ENCODE measurements at regions not wholly inside any gene's neighbourhood (a gene's known extent, or its start where the extent isn't known, plus 50 kb on each side); places are given as distances from the start of the nearest gene placed in this dataset.

DNA sequence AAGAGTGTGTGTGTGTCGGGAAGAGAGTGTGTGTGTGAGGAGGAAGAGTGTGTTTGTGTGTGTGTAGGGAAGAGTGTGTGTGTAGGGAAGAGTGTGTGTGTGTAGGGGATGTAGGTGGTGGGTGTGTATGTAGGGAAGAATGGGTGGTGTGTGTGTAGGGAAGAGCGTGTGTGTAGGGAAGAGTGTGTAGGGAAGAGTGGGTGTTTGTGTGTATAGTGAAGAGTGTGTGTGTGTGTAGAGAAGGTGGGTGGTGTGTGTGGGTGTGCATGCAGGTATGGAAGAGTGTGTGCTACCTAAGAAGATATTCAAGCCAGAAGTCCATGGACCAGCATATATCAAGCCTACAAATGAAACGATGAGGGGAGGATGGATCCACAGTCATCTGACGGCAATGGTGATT lies 265.8 kb downstream of the FGF9 start:
- no peaks in the 10 kb centered on the region for H3K4me1 ChIP-seq (ENCODE audit: control insufficient read depth, extremely low read depth, insufficient read depth, low read length)
- DNase-seq (ENCODE audit: low read depth, low spot score) (no peak), FAIRE-seq (no peak)
- dilution Hi-C loops (cut with MboI; ENCODE audit: extremely low pct_ligation_motif_present, low sequenced_read_pairs) (no loop called here), intact Hi-C loops (cut with micrococcal nuclease) (no loop called here)
- no peak overlapping the region for H2AFZ ChIP-seq (ENCODE audit: low read depth, low read length)
- peaks cover 7% of the 10 kb centered on the region for H3K9me3 ChIP-seq (replicated peaks; ENCODE audit: control insufficient read depth, insufficient read depth, low read length)
- no peak for TF ChIP-seq POLR2AphosphoS5 (IDR thresholded peaks at IDR 0.05; ENCODE audit: insufficient read depth, low read depth, low read length)
- no peak for TF ChIP-seq EZH2 (IDR thresholded peaks at IDR 0.05; ENCODE audit: borderline replicate concordance, low read depth, low read length, severe bottlenecking)
- no peak for TF ChIP-seq POLR2A (IDR thresholded peaks at IDR 0.05; ENCODE audit: low read depth, low read length)
- TF ChIP-seq GATA2 (IDR thresholded peaks at IDR 0.05; ENCODE audit: insufficient read depth, insufficient read length, low read depth, low read length): no peak
- no peak for TF ChIP-seq JUN (IDR thresholded peaks at IDR 0.05; ENCODE audit: borderline replicate concordance, insufficient read depth, insufficient read length, low read depth)
- TF ChIP-seq, protein P1, sequence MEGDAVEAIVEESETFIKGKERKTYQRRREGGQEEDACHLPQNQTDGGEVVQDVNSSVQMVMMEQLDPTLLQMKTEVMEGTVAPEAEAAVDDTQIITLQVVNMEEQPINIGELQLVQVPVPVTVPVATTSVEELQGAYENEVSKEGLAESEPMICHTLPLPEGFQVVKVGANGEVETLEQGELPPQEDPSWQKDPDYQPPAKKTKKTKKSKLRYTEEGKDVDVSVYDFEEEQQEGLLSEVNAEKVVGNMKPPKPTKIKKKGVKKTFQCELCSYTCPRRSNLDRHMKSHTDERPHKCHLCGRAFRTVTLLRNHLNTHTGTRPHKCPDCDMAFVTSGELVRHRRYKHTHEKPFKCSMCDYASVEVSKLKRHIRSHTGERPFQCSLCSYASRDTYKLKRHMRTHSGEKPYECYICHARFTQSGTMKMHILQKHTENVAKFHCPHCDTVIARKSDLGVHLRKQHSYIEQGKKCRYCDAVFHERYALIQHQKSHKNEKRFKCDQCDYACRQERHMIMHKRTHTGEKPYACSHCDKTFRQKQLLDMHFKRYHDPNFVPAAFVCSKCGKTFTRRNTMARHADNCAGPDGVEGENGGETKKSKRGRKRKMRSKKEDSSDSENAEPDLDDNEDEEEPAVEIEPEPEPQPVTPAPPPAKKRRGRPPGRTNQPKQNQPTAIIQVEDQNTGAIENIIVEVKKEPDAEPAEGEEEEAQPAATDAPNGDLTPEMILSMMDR (IDR thresholded peaks at IDR 0.05; ENCODE audit: extremely low read depth in 1 of 2, insufficient read depth in 1 of 2, low read depth in 1 of 2, low read length in 2 of 2): no peak
- TF ChIP-seq, protein P2, sequence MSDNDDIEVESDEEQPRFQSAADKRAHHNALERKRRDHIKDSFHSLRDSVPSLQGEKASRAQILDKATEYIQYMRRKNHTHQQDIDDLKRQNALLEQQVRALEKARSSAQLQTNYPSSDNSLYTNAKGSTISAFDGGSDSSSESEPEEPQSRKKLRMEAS (IDR thresholded peaks at IDR 0.05; ENCODE audit: insufficient read depth, insufficient read length): no peak
- no peak for TF ChIP-seq MYC (IDR thresholded peaks at IDR 0.05; ENCODE audit: low read depth, low read length)
- no peak for TF ChIP-seq FOS (IDR thresholded peaks at IDR 0.05; ENCODE audit: borderline replicate concordance, insufficient read depth, low read length)
- H3K27ac ChIP-seq (ENCODE audit: insufficient read depth, low read depth, low read length): no peak overlapping the region
- POLR2A ChIA-PET: no interaction called here
- BruUV-seq (replicated peaks): no TSS peak
- no peak overlapping the region for H3K9ac ChIP-seq (replicated peaks; ENCODE audit: extremely low read depth, insufficient read depth, low read length)
- H3K79me2 ChIP-seq (ENCODE audit: control insufficient read depth, insufficient read depth, low read length): no peaks in the 10 kb centered on the region
- no peak overlapping the region for H3K4me2 ChIP-seq (ENCODE audit: insufficient read depth, low read length)
- H3K27me3 ChIP-seq (ENCODE audit: control insufficient read depth in 2 of 2, insufficient read depth in 2 of 2, low read length in 2 of 2): no peaks in the 10 kb centered on the region
- no peaks in the 10 kb centered on the region for H4K20me1 ChIP-seq (replicated peaks; ENCODE audit: control insufficient read depth, extremely low read depth, insufficient read depth, low read length)
- H3K36me3 ChIP-seq (ENCODE audit: control insufficient read depth in 2 of 2, extremely low read depth in 1 of 2, insufficient read depth in 2 of 2, low read length in 2 of 2): no peaks in the 10 kb centered on the region
- H3K4me3 ChIP-seq (replicated peaks in 1 of 3; ENCODE audit: insufficient read depth in 1 of 3, low read depth in 1 of 3, low read length in 3 of 3): no peak overlapping the region
- H3K9me1 ChIP-seq (replicated peaks; ENCODE audit: control insufficient read depth, extremely low read depth, insufficient read depth, low read length): no peaks in the 10 kb centered on the region
- CTCF ChIA-PET: no interaction called here

Measured in endothelial cell of umbilical vein (primary cell).